NB4 (cell line): ENCODE measurements at regions not wholly inside any gene's neighbourhood (a gene's known extent, or its start where the extent isn't known, plus 50 kb on each side); places are given as distances from the start of the nearest gene placed in this dataset.

Experiments used
- CTCF ChIP-seq: IDR thresholded peaks from one replicate; pipeline ENCODE4 v1.5.1; 2012; ENCODE audit warnings: low read depth, low read length
- POLR2A ChIP-seq: IDR thresholded peaks from 2 replicates; pipeline ENCODE4 v1.6.1; 2011; ENCODE audit warnings: mild to moderate bottlenecking; ENCODE audit not compliant: insufficient read length; ENCODE audit errors: extremely low read depth

- TF ChIP-seq CTCF, result no peak
- no peak for TF ChIP-seq POLR2A
Observed at GRCh38 chr9:113795811-113796392, 80.2 kb upstream of the ZNF618 start.
